GM23338 (cell line): ENCODE measurements at regions not wholly inside any gene's neighbourhood (a gene's known extent, or its start where the extent isn't known, plus 50 kb on each side); places are given as distances from the start of the nearest gene placed in this dataset.

Experiments used
- ATAC-seq: fragments of 200-7000 bp; cut with Tn5 transposase; 3 replicates; pipeline ENCODE4 v1.9.1; 2020
- DNase-seq: peaks from one replicate; pipeline ENCODE4 v3.0.0-alpha.2; 2015; ENCODE audit warnings: low spot score
- H2AFZ ChIP-seq: fragments of 200-600 bp; sonication (generic); 2 replicates; pipeline ENCODE4 v1.8.0; 2016; ENCODE audit warnings: antibody characterized with exemption, mild to moderate bottlenecking, moderate library complexity
- H3F3A ChIP-seq: fragments of 200-600 bp; sonication (generic); replicated peaks from 2 replicates; pipeline ENCODE4 v1.8.0; 2017; ENCODE audit warnings: antibody characterized with exemption, mixed run types, low read depth
- H3K27ac ChIP-seq: fragments of 200-600 bp; sonication (generic); 2 replicates; pipeline ENCODE4 v1.6.1; 2016; ENCODE audit warnings: low read depth
- H3K27me3 ChIP-seq: fragments of 200-600 bp; sonication (generic); 2 replicates; pipeline ENCODE4 v1.8.0; 2016; ENCODE audit warnings: mild to moderate bottlenecking, mixed run types, moderate library complexity; ENCODE audit not compliant: insufficient read depth
- H3K36me3 ChIP-seq: fragments of 200-600 bp; sonication (generic); 2 replicates; pipeline ENCODE4 v1.8.0; 2016; ENCODE audit warnings: mild to moderate bottlenecking; ENCODE audit not compliant: insufficient read depth
- H3K4me1 ChIP-seq: fragments of 200-600 bp; sonication (generic); 2 replicates; pipeline ENCODE4 v1.8.0; 2016; ENCODE audit warnings: mild to moderate bottlenecking, moderate library complexity; ENCODE audit not compliant: insufficient read depth
- H3K4me2 ChIP-seq: fragments of 200-600 bp; sonication (generic); 2 replicates; pipeline ENCODE4 v1.7.1; 2017; ENCODE audit warnings: mixed run types
- H3K4me3 ChIP-seq: fragments of 200-600 bp; sonication (generic); 2 replicates; pipeline ENCODE4 v1.6.1; 2016; ENCODE audit warnings: mixed run types
- H3K79me2 ChIP-seq: fragments of 200-600 bp; sonication (generic); replicated peaks from 2 replicates; pipeline ENCODE4 v1.8.0; 2017; ENCODE audit warnings: mild to moderate bottlenecking; ENCODE audit not compliant: insufficient read depth
- H3K9me2 ChIP-seq: fragments of 200-600 bp; sonication (generic); 2 replicates; pipeline ENCODE4 v1.8.0; 2017; ENCODE audit not compliant: insufficient read depth
- H4K20me1 ChIP-seq: fragments of 200-600 bp; sonication (generic); replicated peaks from 2 replicates; pipeline ENCODE4 v1.8.0; 2017; ENCODE audit warnings: mild to moderate bottlenecking; ENCODE audit not compliant: insufficient read depth
- H3K27ac Mint-ChIP-seq: 2 replicates; pipeline ENCODE4 v1.8.0; 2020; ENCODE audit warnings: inconsistent platforms, mild to moderate bottlenecking, moderate library complexity, mixed read lengths
- H3K27me3 Mint-ChIP-seq: 3 replicates; pipeline ENCODE4 v1.8.0; 2022; ENCODE audit warnings: low read depth, mild to moderate bottlenecking, moderate library complexity, mixed read lengths, inconsistent platforms; ENCODE audit not compliant: insufficient read depth, poor library complexity
- H3K36me3 Mint-ChIP-seq: 3 replicates; pipeline ENCODE4 v1.8.0; 2021; ENCODE audit warnings: low read depth, mild to moderate bottlenecking, inconsistent platforms, moderate library complexity, mixed read lengths
- H3K4me1 Mint-ChIP-seq: 3 replicates; pipeline ENCODE4 v1.8.0; 2020; ENCODE audit warnings: mild to moderate bottlenecking, inconsistent platforms, mixed read lengths
- H3K4me3 Mint-ChIP-seq: 3 replicates; pipeline ENCODE4 v1.8.0; 2021; ENCODE audit warnings: moderate library complexity, mild to moderate bottlenecking, inconsistent platforms, mixed read lengths
- H3K9me3 Mint-ChIP-seq: 3 replicates; pipeline ENCODE4 v1.8.0; 2020; ENCODE audit warnings: moderate library complexity, mild to moderate bottlenecking, inconsistent platforms, mixed read lengths
- CREB1 ChIP-seq: fragments of 250-450 bp; sonication (Bioruptor Pico); IDR thresholded peaks from 2 replicates; pipeline ENCODE4 v1.5.0; 2020; ENCODE audit warnings: low read depth, mild to moderate bottlenecking, moderate library complexity
- CTCF ChIP-seq, 2 experiments: fragments of 200-600 bp in 1 of 2; sonication (generic) in 1 of 2; conservative IDR thresholded peaks; 2 replicates each; pipeline versions ENCODE4 v1.5.1 to v1.6.1; 2016 to 2017; ENCODE audit warnings: antibody characterized with exemption in 2 of 2, low read depth in 2 of 2, mild to moderate bottlenecking in 2 of 2, moderate library complexity in 1 of 2
- ETS1 ChIP-seq: IDR thresholded peaks from 2 replicates; pipeline ENCODE4 v1.6.1; 2016; ENCODE audit warnings: antibody characterized with exemption
- EZH2 ChIP-seq: fragments of 200-600 bp; sonication (generic); IDR thresholded peaks from one replicate; pipeline ENCODE4 v1.8.0; 2017; ENCODE audit warnings: antibody characterized with exemption, mild to moderate bottlenecking, low read depth; ENCODE audit not compliant: unreplicated experiment
- EZH2phosphoT487 ChIP-seq: fragments of 200-600 bp; sonication (generic); IDR thresholded peaks from one replicate; pipeline ENCODE4 v1.8.1; 2018; ENCODE audit warnings: antibody characterized with exemption; ENCODE audit not compliant: unreplicated experiment
- JUNB ChIP-seq: IDR thresholded peaks from one replicate; pipeline ENCODE4 v1.6.1; 2016; ENCODE audit warnings: antibody characterized with exemption; ENCODE audit not compliant: unreplicated experiment
- POLR2AphosphoS5 ChIP-seq: IDR thresholded peaks from 2 replicates; pipeline ENCODE4 v1.6.1; 2016; ENCODE audit warnings: antibody characterized with exemption, low read depth
- STAT1 ChIP-seq: IDR thresholded peaks from one replicate; pipeline ENCODE4 v1.6.1; 2016; ENCODE audit warnings: antibody characterized with exemption; ENCODE audit not compliant: unreplicated experiment
- ZNF114 ChIP-seq: fragments of 250-450 bp; sonication (Bioruptor Pico); IDR thresholded peaks from 2 replicates; pipeline ENCODE4 v1.5.0; 2020; ENCODE audit warnings: mild to moderate bottlenecking, moderate library complexity
- ZNF331 ChIP-seq: fragments of 250-450 bp; sonication (Bioruptor Pico); IDR thresholded peaks from 2 replicates; pipeline ENCODE4 v1.5.0; 2020; ENCODE audit warnings: low read depth, mild to moderate bottlenecking, moderate library complexity
- ZNF462 ChIP-seq: fragments of 250-450 bp; sonication (Bioruptor Pico); IDR thresholded peaks from 2 replicates; pipeline ENCODE4 v1.5.0; 2020; ENCODE audit warnings: mild to moderate bottlenecking, moderate library complexity
- TF ChIP-seq, protein P1 (sequence below): IDR thresholded peaks from one replicate; pipeline ENCODE4 v1.6.1; 2018; ENCODE audit warnings: antibody characterized with exemption; ENCODE audit not compliant: unreplicated experiment

DNA sequence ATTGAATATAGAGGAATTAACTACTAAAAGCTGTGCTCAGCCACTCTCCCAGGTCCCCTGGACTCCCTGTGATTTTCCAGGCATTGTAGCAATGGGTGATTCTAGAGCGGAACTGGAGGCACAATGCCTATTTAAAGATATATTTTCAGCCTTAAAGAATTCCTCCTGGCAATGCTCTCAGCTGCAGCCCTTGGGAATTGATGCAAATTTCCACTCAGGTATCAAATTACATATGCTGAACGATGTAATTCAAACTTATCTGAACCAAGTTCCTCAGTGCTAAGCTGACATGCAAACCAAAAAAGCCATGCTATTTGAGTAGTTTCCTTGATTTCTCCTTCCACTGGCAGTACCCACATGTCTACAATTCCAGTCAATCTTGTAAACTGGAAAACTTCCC, 86.3 kb upstream of the GABRA3 start (continued):
- TF ChIP-seq ETS1: no peak
- TF ChIP-seq JUNB: no peak
- no peak for TF ChIP-seq CREB1 (CRISPR knock-in tag)
- TF ChIP-seq POLR2AphosphoS5: no peak
- no peak for TF ChIP-seq EZH2
- no peak for TF ChIP-seq STAT1
- TF ChIP-seq, protein P1, sequence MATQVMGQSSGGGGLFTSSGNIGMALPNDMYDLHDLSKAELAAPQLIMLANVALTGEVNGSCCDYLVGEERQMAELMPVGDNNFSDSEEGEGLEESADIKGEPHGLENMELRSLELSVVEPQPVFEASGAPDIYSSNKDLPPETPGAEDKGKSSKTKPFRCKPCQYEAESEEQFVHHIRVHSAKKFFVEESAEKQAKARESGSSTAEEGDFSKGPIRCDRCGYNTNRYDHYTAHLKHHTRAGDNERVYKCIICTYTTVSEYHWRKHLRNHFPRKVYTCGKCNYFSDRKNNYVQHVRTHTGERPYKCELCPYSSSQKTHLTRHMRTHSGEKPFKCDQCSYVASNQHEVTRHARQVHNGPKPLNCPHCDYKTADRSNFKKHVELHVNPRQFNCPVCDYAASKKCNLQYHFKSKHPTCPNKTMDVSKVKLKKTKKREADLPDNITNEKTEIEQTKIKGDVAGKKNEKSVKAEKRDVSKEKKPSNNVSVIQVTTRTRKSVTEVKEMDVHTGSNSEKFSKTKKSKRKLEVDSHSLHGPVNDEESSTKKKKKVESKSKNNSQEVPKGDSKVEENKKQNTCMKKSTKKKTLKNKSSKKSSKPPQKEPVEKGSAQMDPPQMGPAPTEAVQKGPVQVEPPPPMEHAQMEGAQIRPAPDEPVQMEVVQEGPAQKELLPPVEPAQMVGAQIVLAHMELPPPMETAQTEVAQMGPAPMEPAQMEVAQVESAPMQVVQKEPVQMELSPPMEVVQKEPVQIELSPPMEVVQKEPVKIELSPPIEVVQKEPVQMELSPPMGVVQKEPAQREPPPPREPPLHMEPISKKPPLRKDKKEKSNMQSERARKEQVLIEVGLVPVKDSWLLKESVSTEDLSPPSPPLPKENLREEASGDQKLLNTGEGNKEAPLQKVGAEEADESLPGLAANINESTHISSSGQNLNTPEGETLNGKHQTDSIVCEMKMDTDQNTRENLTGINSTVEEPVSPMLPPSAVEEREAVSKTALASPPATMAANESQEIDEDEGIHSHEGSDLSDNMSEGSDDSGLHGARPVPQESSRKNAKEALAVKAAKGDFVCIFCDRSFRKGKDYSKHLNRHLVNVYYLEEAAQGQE: no peak
- no peak for TF ChIP-seq EZH2phosphoT487
- TF ChIP-seq ZNF331 (CRISPR knock-in tag): no peak

DNA sequence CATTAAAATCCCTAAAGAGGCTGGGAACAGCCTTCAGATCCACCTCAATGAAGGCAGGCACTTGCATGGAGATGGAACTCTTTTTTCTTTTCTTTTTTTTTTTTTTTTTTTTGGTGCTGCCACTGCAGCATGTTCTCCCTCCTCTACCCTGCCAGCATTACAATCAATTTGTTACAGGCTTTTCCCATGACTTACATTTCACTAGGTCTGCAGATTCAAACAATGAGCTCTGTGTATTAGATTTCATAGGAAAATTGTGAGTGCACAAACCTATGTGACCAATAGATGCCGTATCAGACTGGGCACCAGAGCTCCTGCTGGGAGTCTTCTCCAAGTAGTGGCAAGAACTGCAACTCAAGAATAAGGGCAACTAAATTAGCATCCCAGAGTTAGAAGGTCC, 63.8 kb upstream of the GABRQ start:
- no peak for DNase-seq
- H3K4me2 ChIP-seq: no peak overlapping the region
- H3F3A ChIP-seq: no peaks in the 10 kb centered on the region
- H3K36me3 ChIP-seq: no peaks in the 10 kb centered on the region
- no peaks in the 10 kb centered on the region for H3K9me3 Mint-ChIP-seq
- no peak overlapping the region for H3K27ac ChIP-seq
- no peak overlapping the region for H3K4me3 ChIP-seq
- no peaks in the 10 kb centered on the region for H3K27me3 ChIP-seq
- ATAC-seq: no peak
- no peaks in the 10 kb centered on the region for H3K4me1 ChIP-seq
- no peaks in the 10 kb centered on the region for H3K79me2 ChIP-seq
- no peaks in the 10 kb centered on the region for H3K27me3 Mint-ChIP-seq
- no peaks in the 10 kb centered on the region for H4K20me1 ChIP-seq
- no peak overlapping the region for H3K27ac Mint-ChIP-seq
- no peaks in the 10 kb centered on the region for H3K36me3 Mint-ChIP-seq
- H3K4me3 Mint-ChIP-seq: no peak overlapping the region
- H3K9me2 ChIP-seq: no peaks in the 10 kb centered on the region
- H2AFZ ChIP-seq: no peak overlapping the region
- no peaks in the 10 kb centered on the region for H3K4me1 Mint-ChIP-seq
- TF ChIP-seq ZNF462 (CRISPR knock-in tag): no peak
- no peak for TF ChIP-seq CTCF (conservative IDR thresholded peaks at IDR 0.05; ENCODE audit: low read depth in 2 of 2)
- no peak for TF ChIP-seq POLR2AphosphoS5
- no peak for TF ChIP-seq STAT1
- no peak for TF ChIP-seq EZH2phosphoT487
- TF ChIP-seq ETS1: no peak
- no peak for TF ChIP-seq JUNB
- TF ChIP-seq ZNF114 (CRISPR knock-in tag): no peak
